ENCODE measurements at regions not wholly inside any gene's neighbourhood (a gene's known extent, or its start where the extent isn't known, plus 50 kb on each side); places are given as distances from the start of the nearest gene placed in this dataset.

DNA sequence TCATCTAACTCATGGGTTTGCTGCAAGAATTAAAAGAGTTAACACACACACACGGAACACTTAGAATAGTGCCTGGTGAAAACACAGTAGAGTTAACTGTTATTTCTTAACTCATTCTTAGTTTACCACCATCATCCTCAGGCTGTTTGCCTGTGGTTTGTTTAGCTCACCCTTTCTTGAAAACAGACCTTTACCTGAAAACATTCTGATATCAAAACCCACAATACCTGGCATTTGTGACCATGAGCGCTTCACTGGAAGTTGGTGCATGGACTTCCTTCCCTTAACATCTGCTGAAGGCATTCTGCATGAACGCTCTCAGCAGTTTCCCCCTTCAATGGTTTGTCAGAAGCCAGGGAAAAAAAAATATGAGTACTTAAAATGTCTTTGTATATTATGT is 256.0 kb downstream of the ETS1 start:
- no peaks in the 10 kb centered on the region for H3K79me2 ChIP-seq (ENCODE audit: insufficient read depth)
- peaks cover 0 to 6% of the 10 kb centered on the region in 2 experiments; a peak in 1 of 4 replicates for H3K4me1 ChIP-seq (ENCODE audit: control insufficient read depth in 1 of 2, insufficient read depth in 2 of 2, low read depth in 1 of 2, low read length in 1 of 2)
- H4K20me1 ChIP-seq (ENCODE audit: insufficient read depth): no peaks in the 10 kb centered on the region
- H3K27ac ChIP-seq (ENCODE audit: low read depth in 2 of 2, low read length in 1 of 2): no peak overlapping the region
- H3K36me3 ChIP-seq (replicated peaks in 1 of 2; ENCODE audit: control insufficient read depth in 1 of 2, insufficient read depth in 2 of 2, low read length in 1 of 2): no peaks in the 10 kb centered on the region
- no peak for DNase-seq
- no peak overlapping the region for H3K4me3 ChIP-seq (ENCODE audit: low read depth in 2 of 2, low read length in 1 of 2)
- no peaks in the 10 kb centered on the region for H3K9me2 ChIP-seq
- H3K4me2 ChIP-seq: no peak overlapping the region
- no peaks in the 10 kb centered on the region for H3K27me3 ChIP-seq (ENCODE audit: insufficient read depth)
- ChIA-PET CTCF (interaction anchor here (0.6 to 1.5 kb wide), 3 partner anchors 26 to 159 kb away, joined by 3 read pairs; no protein-coding TSS in a partner anchor), POLR2A (no interaction called here)
- 90% methylated on average over 3 of the region's 3 CpGs for WGBS (ENCODE audit: low lambda C conversion rate)
- no peaks in the 10 kb centered on the region for H3F3A ChIP-seq (replicated peaks; ENCODE audit: insufficient read depth)
- no peaks in the 10 kb centered on the region for H3K9me3 ChIP-seq
- no peak overlapping the region for H2AFZ ChIP-seq (ENCODE audit: low read depth)
- TF ChIP-seq RXRA (IDR thresholded peaks at IDR 0.05; ENCODE audit: borderline replicate concordance, low read depth): no peak
- TF ChIP-seq, protein P1, sequence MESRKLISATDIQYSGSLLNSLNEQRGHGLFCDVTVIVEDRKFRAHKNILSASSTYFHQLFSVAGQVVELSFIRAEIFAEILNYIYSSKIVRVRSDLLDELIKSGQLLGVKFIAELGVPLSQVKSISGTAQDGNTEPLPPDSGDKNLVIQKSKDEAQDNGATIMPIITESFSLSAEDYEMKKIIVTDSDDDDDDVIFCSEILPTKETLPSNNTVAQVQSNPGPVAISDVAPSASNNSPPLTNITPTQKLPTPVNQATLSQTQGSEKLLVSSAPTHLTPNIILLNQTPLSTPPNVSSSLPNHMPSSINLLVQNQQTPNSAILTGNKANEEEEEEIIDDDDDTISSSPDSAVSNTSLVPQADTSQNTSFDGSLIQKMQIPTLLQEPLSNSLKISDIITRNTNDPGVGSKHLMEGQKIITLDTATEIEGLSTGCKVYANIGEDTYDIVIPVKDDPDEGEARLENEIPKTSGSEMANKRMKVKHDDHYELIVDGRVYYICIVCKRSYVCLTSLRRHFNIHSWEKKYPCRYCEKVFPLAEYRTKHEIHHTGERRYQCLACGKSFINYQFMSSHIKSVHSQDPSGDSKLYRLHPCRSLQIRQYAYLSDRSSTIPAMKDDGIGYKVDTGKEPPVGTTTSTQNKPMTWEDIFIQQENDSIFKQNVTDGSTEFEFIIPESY (IDR thresholded peaks at IDR 0.05; ENCODE audit: borderline replicate concordance, low read depth): no peak
- TF ChIP-seq, protein P2, sequence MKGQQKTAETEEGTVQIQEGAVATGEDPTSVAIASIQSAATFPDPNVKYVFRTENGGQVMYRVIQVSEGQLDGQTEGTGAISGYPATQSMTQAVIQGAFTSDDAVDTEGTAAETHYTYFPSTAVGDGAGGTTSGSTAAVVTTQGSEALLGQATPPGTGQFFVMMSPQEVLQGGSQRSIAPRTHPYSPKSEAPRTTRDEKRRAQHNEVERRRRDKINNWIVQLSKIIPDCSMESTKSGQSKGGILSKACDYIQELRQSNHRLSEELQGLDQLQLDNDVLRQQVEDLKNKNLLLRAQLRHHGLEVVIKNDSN (IDR thresholded peaks at IDR 0.05; ENCODE audit: borderline replicate concordance, low read depth): no peak
- TF ChIP-seq EZH2phosphoT487 (IDR thresholded peaks at IDR 0.05; ENCODE audit: borderline replicate concordance, low read depth): no peak
- TF ChIP-seq NRF1 (IDR thresholded peaks at IDR 0.05; ENCODE audit: low read depth, low read length): no peak
- TF ChIP-seq FOXJ3 (CRISPR knock-in tag; IDR thresholded peaks at IDR 0.05): no peak
- TF ChIP-seq, protein P3, sequence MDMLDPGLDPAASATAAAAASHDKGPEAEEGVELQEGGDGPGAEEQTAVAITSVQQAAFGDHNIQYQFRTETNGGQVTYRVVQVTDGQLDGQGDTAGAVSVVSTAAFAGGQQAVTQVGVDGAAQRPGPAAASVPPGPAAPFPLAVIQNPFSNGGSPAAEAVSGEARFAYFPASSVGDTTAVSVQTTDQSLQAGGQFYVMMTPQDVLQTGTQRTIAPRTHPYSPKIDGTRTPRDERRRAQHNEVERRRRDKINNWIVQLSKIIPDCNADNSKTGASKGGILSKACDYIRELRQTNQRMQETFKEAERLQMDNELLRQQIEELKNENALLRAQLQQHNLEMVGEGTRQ (IDR thresholded peaks at IDR 0.05; ENCODE audit: borderline replicate concordance, low read depth, low read length): no peak
- no peak for TF ChIP-seq POLR2AphosphoS5 (IDR thresholded peaks at IDR 0.05; ENCODE audit: low read depth, low read length)
- no peak for TF ChIP-seq TCF12 (IDR thresholded peaks at IDR 0.05)
- TF ChIP-seq TEAD4 (IDR thresholded peaks at IDR 0.05; ENCODE audit: borderline replicate concordance, insufficient read depth): no peak
- no peak for TF ChIP-seq GATA2 (CRISPR knock-in tag; IDR thresholded peaks at IDR 0.05)
- TF ChIP-seq, protein P4, sequence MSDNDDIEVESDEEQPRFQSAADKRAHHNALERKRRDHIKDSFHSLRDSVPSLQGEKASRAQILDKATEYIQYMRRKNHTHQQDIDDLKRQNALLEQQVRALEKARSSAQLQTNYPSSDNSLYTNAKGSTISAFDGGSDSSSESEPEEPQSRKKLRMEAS (IDR thresholded peaks at IDR 0.05; ENCODE audit: low read depth): no peak
- TF ChIP-seq TAF1 (IDR thresholded peaks at IDR 0.05; ENCODE audit: borderline replicate concordance, low read depth, low read length): no peak
- no peak for TF ChIP-seq FOSL2 (IDR thresholded peaks at IDR 0.05; ENCODE audit: borderline replicate concordance, low read depth)
- TF ChIP-seq RAD21 (IDR thresholded peaks at IDR 0.05; ENCODE audit: low read length): no peak
- no peak for TF ChIP-seq GABPA (IDR thresholded peaks at IDR 0.05; ENCODE audit: low read depth)
- H3K9ac ChIP-seq: no peak overlapping the region

Measured in SK-N-SH (cell line).